ENCODE measurements at regions not wholly inside any gene's neighbourhood (a gene's known extent, or its start where the extent isn't known, plus 50 kb on each side); places are given as distances from the start of the nearest gene placed in this dataset.

- DNase-seq (no peak), ATAC-seq (no peak)
- no peaks in the 10 kb centered on the region for H3K4me1 ChIP-seq
- intact Hi-C loops (cut with DNase I), result no loop called here
- no peaks in the 10 kb centered on the region for H3K9me3 ChIP-seq
- H3K36me3 ChIP-seq, result no peaks in the 10 kb centered on the region
- no peak overlapping the region for H3K27ac ChIP-seq
- no peaks in the 10 kb centered on the region for H3K27me3 ChIP-seq
- H3K4me3 ChIP-seq, result no peak overlapping the region
- TF ChIP-seq CTCF (IDR thresholded peaks at IDR 0.05), result no peak
These were observed 539.6 kb upstream of the LRRC4C start for GRCh38 chr11:41999066-41999465.

GRCh38 chr11:42003801-42004200 is 544.3 kb upstream of the LRRC4C start:
- no peak for TF ChIP-seq CTCF (IDR thresholded peaks at IDR 0.05)
- H3K9me3 ChIP-seq, result no peaks in the 10 kb centered on the region
- H3K4me3 ChIP-seq, result no peak overlapping the region
- ATAC-seq, result no peak
- H3K4me1 ChIP-seq, result no peaks in the 10 kb centered on the region
- intact Hi-C loops (cut with DNase I), result no loop called here
- no peak for DNase-seq
- H3K27me3 ChIP-seq, result no peaks in the 10 kb centered on the region
- H3K36me3 ChIP-seq, result no peaks in the 10 kb centered on the region
- H3K27ac ChIP-seq, result no peak overlapping the region

- ATAC-seq, result no peak
- intact Hi-C loops (cut with DNase I), result no loop called here
- H3K36me3 ChIP-seq, result no peaks in the 10 kb centered on the region
These were observed 547.3 kb upstream of the LRRC4C start for GRCh38 chr11:42006766-42007165.

GRCh38 chr11:42012271-42012670 is 552.8 kb upstream of the LRRC4C start:
- no peak overlapping the region for H3K4me3 ChIP-seq
- H3K9me3 ChIP-seq, result no peaks in the 10 kb centered on the region
- intact Hi-C loops (cut with DNase I), result no loop called here
- H3K4me1 ChIP-seq, result no peaks in the 10 kb centered on the region
- no peak for DNase-seq
- no peaks in the 10 kb centered on the region for H3K27me3 ChIP-seq
- ATAC-seq, result no peak
- no peak overlapping the region for H3K27ac ChIP-seq
- TF ChIP-seq CTCF (IDR thresholded peaks at IDR 0.05), result no peak
- H3K36me3 ChIP-seq, result no peaks in the 10 kb centered on the region

More at GRCh38 chr11:42006766-42007165, 547.3 kb upstream of the LRRC4C start:
- DNase-seq, result no peak
- Histone ChIP-seq H3K9me3 (no peaks in the 10 kb centered on the region), H3K4me1 (no peaks in the 10 kb centered on the region), H3K27me3 (no peaks in the 10 kb centered on the region), H3K27ac (no peak overlapping the region), H3K4me3 (no peak overlapping the region)
- TF ChIP-seq CTCF (IDR thresholded peaks at IDR 0.05), result no peak

GRCh38 chr11:42013656-42014201 is 554.3 kb upstream of the LRRC4C start:
- Histone ChIP-seq H3K27ac (no peak overlapping the region), H3K4me1 (no peaks in the 10 kb centered on the region), H3K27me3 (no peaks in the 10 kb centered on the region), H3K9me3 (no peaks in the 10 kb centered on the region), H3K4me3 (no peak overlapping the region), H3K36me3 (no peaks in the 10 kb centered on the region)
- DNase-seq, result no peak
- ATAC-seq, result no peak
- TF ChIP-seq CTCF (IDR thresholded peaks at IDR 0.05), result no peak
- intact Hi-C loops (cut with DNase I), result no loop called here

- no peaks in the 10 kb centered on the region for H3K4me1 ChIP-seq
- ATAC-seq (no peak), DNase-seq (no peak)
- no peaks in the 10 kb centered on the region for H3K27me3 ChIP-seq
- H3K9me3 ChIP-seq, result no peaks in the 10 kb centered on the region
- TF ChIP-seq CTCF (IDR thresholded peaks at IDR 0.05), result no peak
- H3K36me3 ChIP-seq, result no peaks in the 10 kb centered on the region
- intact Hi-C loops (cut with DNase I), result no loop called here
- no peak overlapping the region for H3K27ac ChIP-seq
- H3K4me3 ChIP-seq, result no peak overlapping the region
These were observed 562.5 kb upstream of the LRRC4C start for GRCh38 chr11:42021911-42022310.

Measured in upper lobe of right lung (tissue), 1 donor.